K562 (cell line): ENCODE measurements at regions not wholly inside any gene's neighbourhood (a gene's known extent, or its start where the extent isn't known, plus 50 kb on each side); places are given as distances from the start of the nearest gene placed in this dataset.

Experiments
- ATAC-seq: fragments of 200-7000 bp; cut with Tn5 transposase; 3 replicates; pipeline ENCODE4 v1.9.1; 2020; ENCODE audit warnings: moderate library complexity
- BruUV-seq: library from RNA; stranded (reverse); fragments of 400-500 nt; replicated peaks from 2 replicates; lab custom pipeline; 2021; lab: Mats Ljungman, UMichigan
- CTCF ChIA-PET: fragments of 300-600 bp; formaldehyde crosslinking; extraction: SDS; loops from one replicate; lab custom pipeline; 2021; ENCODE audit warnings: low intra/inter-chr PET ratio; lab: Yijun Ruan, JAX
- POLR2A ChIA-PET: fragments of 300-600, 350-650 bp; sonication (Branson Sonifier 250); formaldehyde crosslinking; extraction: SDS; loops from one replicate; lab custom pipeline; 2021; ENCODE audit warnings: antibody characterized with exemption, inconsistent platforms; lab: Yijun Ruan, JAX
- DNase-seq, 4 experiments: peaks; one replicate each; pipeline versions ENCODE4 v3.0.0 to v3.0.0-alpha.2; 2011 to 2018; ENCODE audit warnings: low spot score in 3 of 4, mixed read lengths in 3 of 4; ENCODE audit errors: extremely low read depth in 1 of 4
- FAIRE-seq: peaks from 2 replicates; lab custom pipeline; 2011; peaks lifted over from hg19 to GRCh38; lab: Jason Lieb, UNC
- H2AFZ ChIP-seq: 2 replicates; pipeline ENCODE4 v1.6.0; 2011; ENCODE audit warnings: low read depth, low read length, control low read depth, inconsistent platforms
- H3K27ac ChIP-seq: fragments of 200-600 bp; 3 replicates; pipeline ENCODE4 v1.8.0; 2011; ENCODE audit warnings: low read depth, mild to moderate bottlenecking, control low read depth, inconsistent platforms, low read length, moderate library complexity, mixed read lengths; ENCODE audit errors: extremely low read depth
- H3K27me3 ChIP-seq, 2 experiments: fragments of 300-600 bp in 1 of 2; 2 replicates in 1 of 2; 3 replicates in 1 of 2; pipeline versions ENCODE4 v1.6.0 to v1.8.0; 2011; ENCODE audit warnings: inconsistent platforms in 2 of 2, low read length in 2 of 2, mild to moderate bottlenecking in 1 of 2, mixed read lengths in 1 of 2, moderate library complexity in 1 of 2; ENCODE audit not compliant: control insufficient read depth in 2 of 2, insufficient read depth in 2 of 2
- H3K36me3 ChIP-seq: fragments of 300-600 bp; 3 replicates; pipeline ENCODE4 v1.8.0; 2011; ENCODE audit warnings: mild to moderate bottlenecking, low read length, inconsistent platforms; ENCODE audit not compliant: control insufficient read depth, insufficient read depth
- H3K4me1 ChIP-seq, 2 experiments: fragments of 200-600 bp in 1 of 2; replicated peaks in 1 of 2; 2 replicates in 1 of 2; 3 replicates in 1 of 2; pipeline versions ENCODE4 v1.5.1 to v1.8.0; 2011; ENCODE audit warnings: inconsistent platforms in 2 of 2, low read length in 2 of 2, mild to moderate bottlenecking in 1 of 2, mixed read lengths in 1 of 2, moderate library complexity in 1 of 2; ENCODE audit not compliant: control insufficient read depth in 2 of 2, insufficient read depth in 2 of 2
- H3K4me2 ChIP-seq: 2 replicates; pipeline ENCODE4 v1.6.1; 2011; ENCODE audit warnings: low read length, control low read depth, inconsistent platforms, mixed read lengths; ENCODE audit not compliant: insufficient read depth
- H3K4me3 ChIP-seq: fragments of 200-600 bp; sonication (generic), shearing (Covaris generic); 2 replicates; pipeline ENCODE4 v1.5.1; 2016; ENCODE audit warnings: control low read depth, inconsistent platforms
- H3K79me2 ChIP-seq: fragments of 200-600 bp; 3 replicates; pipeline ENCODE4 v1.8.0; 2011; ENCODE audit warnings: low read length, inconsistent platforms; ENCODE audit not compliant: control insufficient read depth, insufficient read depth
- H3K9ac ChIP-seq, 2 experiments: 2 replicates each; pipeline versions ENCODE4 v1.6.0 to v1.6.1; 2011; ENCODE audit warnings: low read depth in 2 of 2, low read length in 2 of 2, control low read depth in 1 of 2, inconsistent platforms in 1 of 2, mild to moderate bottlenecking in 1 of 2, mixed read lengths in 1 of 2; ENCODE audit not compliant: insufficient read depth in 1 of 2
- H3K9me1 ChIP-seq: one replicate; pipeline ENCODE4 v1.6.0; 2011; ENCODE audit warnings: inconsistent platforms, mild to moderate bottlenecking, low read length, moderate library complexity; ENCODE audit not compliant: control insufficient read depth, insufficient read depth
- H3K9me3 ChIP-seq: replicated peaks from 2 replicates; pipeline ENCODE4 v1.5.1; 2011; ENCODE audit warnings: low read depth, low read length, inconsistent platforms; ENCODE audit not compliant: control insufficient read depth, insufficient read depth
- H4K20me1 ChIP-seq: replicated peaks from 2 replicates; pipeline ENCODE4 v1.6.1; 2011; ENCODE audit warnings: low read length, inconsistent platforms, mixed read lengths; ENCODE audit not compliant: control insufficient read depth, insufficient read depth
- BMI1 ChIP-seq: fragments of 150-350 bp; IDR thresholded peaks from 2 replicates; pipeline ENCODE4 v1.6.1; 2014; ENCODE audit warnings: low read length
- NEUROD1 ChIP-seq: fragments of 150-350 bp; IDR thresholded peaks from 2 replicates; pipeline ENCODE4 v1.6.1; 2014; ENCODE audit warnings: borderline replicate concordance, low read length, low read depth; ENCODE audit not compliant: partially characterized antibody
- POU5F1 ChIP-seq: fragments of 150-350 bp; IDR thresholded peaks from 2 replicates; pipeline ENCODE4 v1.6.1; 2014; ENCODE audit warnings: borderline replicate concordance, low read length, low read depth, mild to moderate bottlenecking; ENCODE audit not compliant: partially characterized antibody
- ZBTB43 ChIP-seq: sonication (generic); formaldehyde crosslinking; IDR thresholded peaks from 2 replicates; pipeline ENCODE4 v1.8.0; 2023; ENCODE audit warnings: mild to moderate bottlenecking, missing genetic modification reagents
- WGBS: fragments of 100-300 bp; shearing (Covaris generic); methylation state at CpG from one replicate; pipeline ENCODE4 v1.1.6; 2016; ENCODE audit warnings: low coverage, mixed read lengths; ENCODE audit not compliant: insufficient coverage; ENCODE audit errors: missing lambda C conversion rate; 5-methylcytosine and 5-hydroxymethylcytosine counted together
- in situ Hi-C: fragments of 300-500 bp; cut with MboI; formaldehyde crosslinking; loops from 4 replicates; pipeline ENCODE4 v1.15.0; 2018; ENCODE audit warnings: inconsistent platforms, mixed read lengths
- intact Hi-C: fragments of 100-400 bp; cut with micrococcal nuclease; formaldehyde crosslinking; loops from 2 replicates; pipeline ENCODE4 v1.14.2; 2022

- FAIRE-seq, result no peak
- no peaks in the 10 kb centered on the region for H3K36me3 ChIP-seq
- no peak for DNase-seq
- 0% methylated on average over 6 of the region's 9 CpGs for WGBS
- H3K9me1 ChIP-seq, result no peaks in the 10 kb centered on the region
- BruUV-seq, result no TSS peak
- H3K4me1 ChIP-seq, result no peaks in the 10 kb centered on the region; a peak in 1 of 5 replicates
- in situ Hi-C loops, result loop anchor here (10.0 kb wide), 1 partner anchor 91 kb away; no protein-coding TSS in a partner anchor
- H4K20me1 ChIP-seq, result no peaks in the 10 kb centered on the region
- H3K4me3 ChIP-seq, result no peak overlapping the region
- intact Hi-C loops, result no loop called here
- ChIA-PET POLR2A (no interaction called here), CTCF (no interaction called here)
- H3K9me3 ChIP-seq, result no peaks in the 10 kb centered on the region
- no peak overlapping the region for H3K9ac ChIP-seq
- no peak for ATAC-seq
- peaks cover 0 to 33% of the 10 kb centered on the region in 2 experiments; a peak in 2 of 5 replicates for H3K27me3 ChIP-seq
- no peak overlapping the region for H3K27ac ChIP-seq
- H2AFZ ChIP-seq, result no peak overlapping the region
- TF ChIP-seq NEUROD1, result no peak
- no peaks in the 10 kb centered on the region for H3K79me2 ChIP-seq
- H3K4me2 ChIP-seq, result no peak overlapping the region
Measured at GRCh38 chr13:111663953-111664421, 343.5 kb downstream of the TEX29 start.

GRCh38 chr13:111664696-111665095 lies 344.3 kb downstream of the TEX29 start:
- Histone ChIP-seq H3K4me2 (no peak overlapping the region), H3K36me3 (no peaks in the 10 kb centered on the region), H3K4me3 (no peak overlapping the region), H3K27ac (no peak overlapping the region), H3K9me1 (no peaks in the 10 kb centered on the region), H2AFZ (no peak overlapping the region), H3K79me2 (no peaks in the 10 kb centered on the region), H3K9me3 (no peaks in the 10 kb centered on the region), H3K27me3 (peaks cover 0 to 33% of the 10 kb centered on the region in 2 experiments; a peak in 2 of 5 replicates), H3K4me1 (no peaks in the 10 kb centered on the region; a peak in 1 of 5 replicates), H3K9ac (no peak overlapping the region), H4K20me1 (no peaks in the 10 kb centered on the region)
- DNase-seq (no peak), ATAC-seq (no peak), FAIRE-seq (no peak)
- POLR2A ChIA-PET, result interaction anchor here (0.6 kb wide), 1 partner anchor 11 kb away, joined by 3 read pairs; no protein-coding TSS in a partner anchor
- CTCF ChIA-PET, result no interaction called here
- intact Hi-C loops (no loop called here), in situ Hi-C loops (loop anchor here (10.0 kb wide), 1 partner anchor 90 kb away; no protein-coding TSS in a partner anchor)
- TF ChIP-seq POU5F1, result no peak
- TF ChIP-seq BMI1, result no peak
- no peak for TF ChIP-seq ZBTB43 (CRISPR knock-in tag)
- no TSS peak for BruUV-seq
- 0% methylated on average over 1 of the region's 4 CpGs for WGBS
